ENCODE measurements at regions not wholly inside any gene's neighbourhood (a gene's known extent, or its start where the extent isn't known, plus 50 kb on each side); places are given as distances from the start of the nearest gene placed in this dataset.

DNA sequence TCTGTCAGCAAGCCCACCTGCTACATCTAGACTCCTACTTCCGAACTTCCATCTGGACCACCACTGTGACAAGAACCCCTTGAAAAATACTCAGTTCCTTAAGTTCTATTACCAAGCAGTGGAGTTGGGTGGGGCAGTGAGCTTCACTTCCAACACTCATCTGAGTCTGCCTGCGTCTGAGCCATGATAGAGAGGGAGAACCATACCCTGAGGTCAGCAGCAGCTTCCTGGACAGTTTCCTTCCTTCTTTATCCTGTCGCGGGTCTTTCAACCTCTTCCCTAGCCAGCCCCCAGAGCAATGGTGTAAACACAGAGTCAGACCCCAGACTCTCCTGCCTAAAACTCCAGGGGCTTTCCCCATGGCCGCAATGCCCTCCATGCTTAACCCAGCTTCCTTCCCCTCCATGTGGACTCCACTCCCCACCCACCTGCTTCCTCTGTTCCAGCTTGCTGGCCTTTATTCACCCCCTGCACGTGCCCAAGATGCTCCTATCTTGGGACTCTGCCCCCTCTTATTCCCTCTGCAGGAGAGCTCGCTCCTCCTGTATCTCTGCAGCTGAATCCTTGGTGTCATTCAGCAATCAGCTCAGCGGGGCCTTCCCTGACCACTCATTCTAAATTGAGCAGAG, 211.2 kb downstream of the SHQ1 start:
- no peak for DNase-seq
- Histone ChIP-seq H3K36me3 (no peaks in the 10 kb centered on the region), H3K9me3 (no peaks in the 10 kb centered on the region), H3K4me3 (no peak overlapping the region), H3K27me3 (no peaks in the 10 kb centered on the region)

DNA sequence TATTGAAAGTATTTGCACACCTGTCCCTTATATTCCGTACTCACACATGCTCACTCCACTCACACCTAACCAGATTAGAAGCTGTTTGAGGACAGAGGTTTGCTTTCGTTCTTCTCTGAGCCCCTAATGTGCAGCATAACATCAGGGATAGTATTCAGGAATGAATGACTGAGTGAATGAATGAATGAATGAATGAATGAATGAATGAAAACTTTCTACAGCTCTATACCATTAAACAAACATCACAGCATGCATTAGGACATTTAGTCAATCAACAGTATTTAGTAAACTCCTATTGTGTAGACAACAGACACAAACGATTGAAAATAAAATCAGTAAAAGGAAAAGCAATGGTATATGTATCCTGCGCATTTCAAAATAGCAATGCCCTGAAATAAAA, 212.7 kb downstream of the SHQ1 start:
- no peak for DNase-seq
- Histone ChIP-seq H3K9me3 (peaks cover 2% of the 10 kb centered on the region; the same call in 1 of the 2 replicates), H3K36me3 (no peaks in the 10 kb centered on the region), H3K27me3 (no peaks in the 10 kb centered on the region), H3K4me3 (no peak overlapping the region)

DNA sequence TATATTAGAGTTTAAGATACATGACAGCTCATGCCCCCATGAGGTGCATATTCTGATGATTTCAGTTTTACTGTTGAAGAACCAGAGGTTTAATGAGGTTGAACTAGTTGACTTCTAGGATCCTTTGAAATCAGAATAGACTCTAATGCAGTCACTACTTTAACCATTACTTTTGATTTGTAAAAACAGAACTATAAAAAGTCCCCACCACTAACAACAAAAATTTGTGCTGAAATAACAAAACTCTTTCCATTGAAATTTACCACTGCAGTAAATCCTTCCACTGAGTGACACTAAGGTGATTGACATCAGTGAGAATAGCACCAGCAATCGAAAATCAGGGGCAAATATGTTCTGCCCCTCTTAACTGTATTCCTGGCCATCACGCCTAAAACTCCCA, 214.1 kb downstream of the SHQ1 start:
- H3K27me3 ChIP-seq, result no peaks in the 10 kb centered on the region
- peaks cover 2% of the 10 kb centered on the region; the same call in 1 of the 2 replicates for H3K9me3 ChIP-seq
- no peak for DNase-seq
- H3K4me3 ChIP-seq, result no peak overlapping the region
- H3K36me3 ChIP-seq, result no peaks in the 10 kb centered on the region

DNA sequence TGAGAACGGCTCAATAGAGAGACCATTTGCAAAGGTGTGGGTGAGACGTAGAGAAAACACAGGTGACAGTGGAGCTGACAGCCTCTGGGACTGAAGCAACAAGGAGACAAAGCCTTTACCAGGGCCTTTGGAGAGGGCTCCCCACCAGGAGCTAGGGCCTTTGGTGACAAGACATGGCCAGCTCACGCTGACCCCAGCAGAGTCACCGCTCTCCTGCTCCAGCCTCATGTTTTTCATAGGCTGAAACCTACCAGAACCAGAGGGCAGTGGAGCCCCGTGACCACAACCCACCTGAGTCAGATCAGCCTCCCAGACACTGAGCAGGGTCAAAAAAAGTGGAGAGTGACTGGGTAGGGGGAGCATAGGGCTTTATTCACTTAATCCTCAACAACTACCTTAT, 214.7 kb downstream of the SHQ1 start:
- H3K27me3 ChIP-seq, result no peaks in the 10 kb centered on the region
- H3K4me3 ChIP-seq, result no peak overlapping the region
- DNase-seq, result no peak
- peaks cover 2% of the 10 kb centered on the region; the same call in 1 of the 2 replicates for H3K9me3 ChIP-seq
- H3K36me3 ChIP-seq, result no peaks in the 10 kb centered on the region

DNA sequence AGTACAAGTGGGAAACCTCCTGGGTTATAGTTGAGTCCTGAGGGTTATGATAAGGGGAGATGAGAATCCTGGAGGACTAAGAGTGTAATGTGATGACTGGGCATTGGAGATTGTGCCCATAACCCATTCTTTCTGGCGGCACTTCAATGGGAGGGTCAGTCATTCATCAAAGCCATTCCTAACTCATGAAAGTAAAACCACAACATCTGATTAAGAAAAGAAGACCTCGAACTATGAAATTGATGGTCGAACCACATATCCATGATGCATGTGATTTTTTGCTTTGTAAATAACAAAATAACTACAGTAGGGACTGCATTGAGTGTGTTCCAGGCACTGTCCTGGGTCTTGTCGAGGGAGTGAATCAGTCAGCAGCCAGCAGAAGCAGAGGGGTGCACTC, 215.1 kb downstream of the SHQ1 start:
- Histone ChIP-seq H3K27me3 (no peaks in the 10 kb centered on the region), H3K4me3 (no peak overlapping the region), H3K36me3 (no peaks in the 10 kb centered on the region), H3K9me3 (peaks cover 2% of the 10 kb centered on the region; the same call in 1 of the 2 replicates)
- peak; percentile 41 for DNase-seq

DNA sequence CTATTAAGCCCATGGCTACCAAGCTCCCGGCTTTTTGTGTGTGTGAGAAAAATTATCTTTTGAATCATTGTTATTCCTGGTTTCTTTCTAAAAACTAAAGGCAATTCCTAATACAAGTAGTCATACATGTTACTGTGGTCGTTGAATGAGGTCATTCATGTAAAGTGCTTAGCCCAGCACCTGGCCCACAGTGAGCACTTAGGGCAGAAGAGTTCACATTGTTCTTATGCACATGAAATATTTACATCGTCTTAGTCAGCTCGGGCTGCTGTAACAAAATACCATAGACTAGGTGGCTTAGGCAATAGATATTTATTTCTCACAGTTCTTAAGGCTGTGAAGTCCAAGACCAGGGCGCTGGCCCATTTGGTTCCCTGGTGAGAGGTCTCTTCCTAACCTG, 216.1 kb downstream of the SHQ1 start:
- DNase-seq, result no peak
- Histone ChIP-seq H3K36me3 (no peaks in the 10 kb centered on the region), H3K9me3 (peaks cover 2% of the 10 kb centered on the region; the same call in 1 of the 2 replicates), H3K27me3 (no peaks in the 10 kb centered on the region), H3K4me3 (no peak overlapping the region)

DNA sequence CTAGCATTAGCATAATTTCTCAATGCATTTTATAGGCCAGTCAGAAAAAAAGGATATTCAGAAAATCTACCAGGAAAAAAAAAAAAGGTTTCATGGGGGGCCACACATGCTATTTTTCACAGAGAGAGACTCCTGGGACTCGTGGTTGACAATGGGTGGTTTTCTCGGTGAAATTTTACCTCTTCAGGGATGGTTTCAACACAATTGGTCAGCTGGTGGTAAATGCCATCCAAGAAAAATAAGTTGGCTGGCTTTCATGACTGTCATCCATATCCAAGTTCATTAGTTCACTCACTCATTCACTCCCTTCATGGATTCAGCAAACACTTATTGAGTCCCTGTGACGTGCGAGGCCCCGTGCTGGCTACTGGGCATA, 217.3 kb downstream of the SHQ1 start:
- DNase-seq, result no peak
- H3K27me3 ChIP-seq, result no peaks in the 10 kb centered on the region
- no peaks in the 10 kb centered on the region for H3K36me3 ChIP-seq
- no peak overlapping the region for H3K4me3 ChIP-seq
- H3K9me3 ChIP-seq, result peaks cover 2% of the 10 kb centered on the region; the same call in 1 of the 2 replicates

DNA sequence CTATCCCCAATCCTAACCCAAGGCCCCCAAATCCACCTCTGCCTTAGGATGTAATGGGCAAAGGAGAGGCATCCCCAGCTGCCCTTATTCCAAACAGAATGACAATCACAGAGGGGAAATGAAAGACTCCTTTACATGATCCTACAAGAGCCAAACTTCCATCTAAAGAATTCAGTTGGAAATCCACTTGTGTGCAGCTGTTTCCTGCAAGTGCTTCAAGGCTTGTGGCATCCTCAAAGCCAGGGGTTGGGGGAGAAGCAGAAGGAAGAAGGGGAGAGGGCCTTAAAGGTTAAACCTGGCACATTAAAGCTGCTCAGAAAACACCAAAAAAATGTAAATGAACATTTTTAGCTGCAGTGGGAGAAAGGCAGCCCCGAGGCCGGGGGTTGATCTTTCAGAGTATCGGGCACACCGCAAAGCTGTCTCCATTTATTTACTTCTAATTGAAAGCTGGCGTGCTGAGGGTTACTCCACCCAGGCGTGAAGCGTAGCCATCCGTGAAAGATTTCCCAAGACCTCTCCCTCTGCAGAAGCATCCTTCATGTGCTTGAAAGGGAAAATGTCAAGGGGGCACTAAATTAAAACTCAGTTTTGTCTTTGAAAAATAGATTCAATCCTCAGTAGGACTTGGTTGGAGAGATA, 217.8 kb downstream of the SHQ1 start:
- no peak for DNase-seq
- no peaks in the 10 kb centered on the region for H3K27me3 ChIP-seq
- no peak overlapping the region for H3K4me3 ChIP-seq
- peaks cover 2% of the 10 kb centered on the region; the same call in 1 of the 2 replicates for H3K9me3 ChIP-seq
- H3K36me3 ChIP-seq, result no peaks in the 10 kb centered on the region

DNA sequence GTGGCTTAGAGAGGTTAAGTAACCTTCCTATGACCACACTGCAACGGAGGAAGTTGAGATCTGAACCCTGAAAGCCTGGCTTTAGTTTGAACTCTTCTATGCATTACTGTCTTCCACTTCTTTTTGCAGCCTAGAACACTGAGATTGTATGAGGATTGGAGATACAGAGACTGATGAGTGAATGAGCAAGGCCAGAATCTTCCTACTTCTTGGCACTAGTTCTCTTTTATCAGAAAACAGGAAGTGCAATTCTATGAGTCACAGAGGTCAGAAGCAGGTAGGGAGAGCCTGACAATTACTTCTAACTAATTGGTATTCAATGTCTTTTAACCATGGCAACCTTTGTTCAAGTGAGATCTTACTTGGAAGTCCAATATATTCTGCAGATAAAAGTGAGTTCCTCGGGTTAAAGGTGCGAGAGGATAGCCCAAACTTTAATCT, 219.0 kb downstream of the SHQ1 start:
- Histone ChIP-seq H3K4me3 (no peak overlapping the region), H3K9me3 (peaks cover 2% of the 10 kb centered on the region; the same call in 1 of the 2 replicates)
- no peak for DNase-seq

DNA sequence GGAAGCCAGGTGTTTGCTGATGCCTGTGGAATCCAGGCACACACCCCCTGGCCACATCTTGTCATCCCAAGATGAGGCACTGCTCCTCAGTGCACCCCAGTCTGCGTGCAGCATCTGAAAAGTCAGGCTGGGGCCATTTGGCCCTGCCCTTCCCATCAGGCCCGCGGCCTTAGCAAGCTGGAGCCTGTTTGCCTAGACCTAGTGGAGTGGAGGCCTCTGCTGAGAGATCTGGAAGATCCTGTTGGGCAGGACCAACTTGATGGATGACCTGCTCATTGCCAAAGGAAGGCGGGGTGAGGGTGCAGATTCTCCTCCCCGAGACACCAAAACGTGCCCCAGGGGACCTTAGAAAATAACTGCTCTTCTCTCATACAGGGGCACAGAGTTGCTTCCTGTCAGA, 220.2 kb downstream of the SHQ1 start:
- no peaks in the 10 kb centered on the region for H3K27me3 ChIP-seq
- no peaks in the 10 kb centered on the region for H3K36me3 ChIP-seq

More for the DNA sequence above, 219.0 kb downstream of the SHQ1 start:
- Histone ChIP-seq H3K36me3 (no peaks in the 10 kb centered on the region), H3K27me3 (no peaks in the 10 kb centered on the region)

DNA sequence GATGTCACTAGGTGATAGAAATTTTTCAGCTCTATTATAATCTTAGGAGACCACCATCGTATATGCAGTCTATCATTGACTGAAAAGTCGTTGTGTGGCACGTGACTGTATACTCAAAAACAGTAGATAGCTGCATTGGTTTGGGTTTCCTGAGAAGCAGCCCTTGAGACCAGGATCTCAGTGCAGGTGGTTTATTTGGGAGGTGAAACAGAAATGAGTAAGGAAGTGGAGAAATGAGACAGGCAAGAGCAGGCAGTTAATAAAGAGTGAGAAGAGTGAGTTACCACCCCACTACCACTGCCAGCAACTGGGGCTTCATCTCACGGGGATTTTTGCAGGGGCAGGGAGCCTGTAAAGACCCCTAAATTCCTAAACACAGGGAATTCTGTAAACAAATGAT, 221.0 kb downstream of the SHQ1 start:
- no peak for DNase-seq
- H3K27me3 ChIP-seq, result no peaks in the 10 kb centered on the region
- H3K4me3 ChIP-seq, result no peak overlapping the region
- no peaks in the 10 kb centered on the region for H3K36me3 ChIP-seq
- H3K9me3 ChIP-seq, result peaks cover 2% of the 10 kb centered on the region; the same call in 1 of the 2 replicates

More for the DNA sequence above, 220.2 kb downstream of the SHQ1 start:
- H3K4me3 ChIP-seq, result no peak overlapping the region
- no peak for DNase-seq
- H3K9me3 ChIP-seq, result peaks cover 2% of the 10 kb centered on the region; the same call in 1 of the 2 replicates

DNA sequence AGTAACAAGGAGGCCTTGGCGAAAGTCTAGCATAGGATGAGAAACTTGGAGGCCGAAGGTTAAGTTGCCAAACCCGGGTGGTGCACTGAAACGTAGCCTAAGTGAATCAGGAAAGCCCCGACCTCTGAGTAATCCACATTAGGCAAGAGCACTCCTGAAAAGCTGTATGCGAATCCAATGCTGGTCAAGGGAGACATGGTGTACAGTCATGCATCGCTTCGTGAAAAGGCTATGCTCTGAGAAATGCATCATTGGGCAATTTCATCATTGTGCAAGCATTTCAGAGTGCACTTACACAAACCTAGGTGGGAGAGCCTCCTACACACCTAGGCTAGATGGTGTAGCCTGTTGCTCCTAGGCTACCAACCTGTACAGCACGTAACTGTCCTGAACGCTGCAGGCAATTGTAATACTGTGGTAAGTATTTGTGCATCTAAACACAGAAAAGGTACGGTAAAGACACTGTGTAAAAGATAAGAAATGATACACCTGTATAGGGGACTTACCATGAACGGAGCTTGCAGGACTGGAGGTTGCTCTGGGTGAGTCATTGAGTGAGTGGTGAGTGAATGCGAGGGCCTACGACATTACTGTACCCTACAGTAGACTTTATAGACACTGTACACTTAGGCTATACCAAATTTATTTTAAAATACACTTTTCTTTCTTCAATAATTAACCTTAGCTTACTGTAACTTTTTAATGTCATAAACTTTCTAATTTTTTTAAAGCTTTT, 222.5 kb downstream of the SHQ1 start:
- Histone ChIP-seq H3K36me3 (no peaks in the 10 kb centered on the region), H3K9me3 (no peaks in the 10 kb centered on the region), H3K4me3 (no peak overlapping the region), H3K27me3 (no peaks in the 10 kb centered on the region)
- peak; percentile 77 for DNase-seq

DNA sequence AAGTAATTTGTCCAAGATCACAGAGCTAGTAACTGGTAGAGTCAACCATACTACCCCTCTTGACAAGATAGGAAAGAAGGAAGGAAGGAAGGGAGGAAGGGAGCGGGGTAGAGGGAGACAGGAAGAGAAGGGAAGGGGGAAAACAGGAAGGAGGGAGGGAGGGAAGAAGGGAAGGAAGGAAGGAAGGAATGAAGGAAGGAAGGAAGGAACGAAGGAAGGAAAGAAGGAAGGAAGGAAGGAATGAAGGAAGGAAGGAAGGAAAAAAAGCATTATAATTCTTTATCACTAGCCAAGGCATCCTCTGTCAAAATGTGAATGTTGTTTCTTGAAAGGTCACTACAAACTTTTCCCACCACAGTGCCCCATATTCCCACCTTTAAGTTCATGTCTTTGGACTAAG, 223.6 kb downstream of the SHQ1 start:
- no peak for DNase-seq
- Histone ChIP-seq H3K27me3 (no peaks in the 10 kb centered on the region), H3K36me3 (no peaks in the 10 kb centered on the region), H3K4me3 (no peak overlapping the region), H3K9me3 (no peaks in the 10 kb centered on the region)

DNA sequence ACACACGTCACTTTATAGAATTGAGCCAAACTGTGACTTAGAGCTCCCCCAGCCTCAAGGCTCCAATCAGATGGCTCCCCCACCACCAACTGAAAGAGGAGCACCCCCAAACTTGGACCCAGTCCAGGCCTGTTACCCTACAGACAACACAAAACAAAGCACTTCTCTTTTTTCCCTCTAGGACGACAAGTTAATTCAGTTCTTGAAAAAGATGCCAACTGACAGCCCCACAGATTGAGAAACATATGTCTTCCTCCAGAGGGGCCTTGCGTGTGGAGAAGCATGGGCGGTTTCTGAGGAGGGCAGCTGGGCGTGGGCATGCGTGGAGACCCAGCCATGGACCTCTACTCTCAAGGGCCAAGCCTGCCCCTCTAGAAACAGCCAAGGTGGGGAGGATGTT, 229.5 kb downstream of the SHQ1 start:
- H3K4me3 ChIP-seq, result no peak overlapping the region
- no peaks in the 10 kb centered on the region for H3K27me3 ChIP-seq
- no peaks in the 10 kb centered on the region for H3K36me3 ChIP-seq
- DNase-seq, result no peak
- no peaks in the 10 kb centered on the region for H3K9me3 ChIP-seq

DNA sequence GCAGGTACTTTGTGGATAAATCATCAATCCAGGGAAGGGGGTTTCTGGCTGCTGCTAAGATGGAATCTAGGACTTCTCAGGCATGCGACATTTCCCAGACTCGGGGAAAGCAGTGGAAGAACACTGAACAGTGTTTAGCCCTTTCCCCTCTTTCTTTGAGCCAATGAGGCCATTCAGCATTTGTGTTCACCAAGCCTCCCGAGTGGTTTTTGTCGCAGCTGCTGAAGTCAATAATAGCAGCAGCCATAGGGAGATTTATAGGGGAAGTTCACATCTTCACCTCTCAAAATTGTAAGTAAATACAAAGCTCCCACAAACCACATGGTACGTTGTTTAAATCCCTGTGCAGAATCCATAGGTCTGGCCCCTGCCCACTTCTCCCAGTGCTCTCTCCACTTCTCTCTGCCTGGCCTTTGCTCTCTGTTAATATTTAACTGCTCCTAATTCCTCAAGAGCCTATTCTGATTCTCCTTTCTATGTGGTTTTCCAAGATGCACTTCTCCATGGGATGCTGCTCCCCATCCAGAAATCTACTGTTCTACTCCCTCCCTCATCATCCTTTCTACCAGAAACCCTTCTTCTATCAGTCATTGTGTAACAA, 230.7 kb downstream of the SHQ1 start:
- H3K36me3 ChIP-seq, result no peaks in the 10 kb centered on the region
- no peak overlapping the region for H3K4me3 ChIP-seq
- no peaks in the 10 kb centered on the region for H3K9me3 ChIP-seq
- no peak for DNase-seq
- H3K27me3 ChIP-seq, result no peaks in the 10 kb centered on the region

DNA sequence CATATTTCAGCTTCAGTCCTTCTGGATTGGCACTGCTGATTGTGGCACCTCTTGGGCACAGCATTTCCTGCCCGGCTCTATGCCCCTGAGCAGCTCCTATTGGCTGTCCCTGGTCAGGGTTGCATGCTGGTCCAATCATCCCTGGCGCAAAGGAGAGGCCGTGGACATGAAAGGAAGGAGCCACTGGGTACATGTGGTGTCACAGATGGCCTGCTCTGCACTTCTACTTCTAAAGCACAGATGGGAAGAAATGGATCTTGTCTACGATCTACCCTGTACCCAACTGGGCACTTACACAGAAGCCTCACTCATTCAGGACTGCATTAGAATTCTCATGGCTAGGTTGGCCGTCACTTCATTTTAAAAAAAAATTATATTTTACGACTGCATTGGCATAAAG, 232.5 kb downstream of the SHQ1 start:
- no peak for DNase-seq
- H3K9me3 ChIP-seq, result no peaks in the 10 kb centered on the region
- H3K27me3 ChIP-seq, result no peaks in the 10 kb centered on the region
- no peaks in the 10 kb centered on the region for H3K36me3 ChIP-seq
- no peak overlapping the region for H3K4me3 ChIP-seq

DNA sequence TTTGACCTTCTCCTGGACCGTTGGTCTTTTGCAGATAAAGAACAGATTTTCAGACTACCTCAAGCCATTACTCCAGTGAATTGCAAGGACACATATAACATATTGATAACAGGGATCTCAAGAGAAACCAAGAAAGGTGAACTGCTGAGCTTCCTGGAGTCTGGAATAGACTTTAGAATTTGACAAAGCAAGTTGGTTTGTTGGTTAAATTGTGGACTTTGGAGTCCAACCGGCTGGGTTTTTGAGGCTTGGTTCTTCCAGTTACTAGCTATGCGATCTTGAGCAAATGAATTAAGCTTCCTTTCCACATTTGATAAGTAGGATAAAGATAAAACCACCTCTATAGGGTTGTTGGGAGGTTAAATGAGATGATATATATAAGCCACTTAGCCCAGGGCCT, 233.1 kb downstream of the SHQ1 start:
- no peaks in the 10 kb centered on the region for H3K27me3 ChIP-seq
- no peaks in the 10 kb centered on the region for H3K9me3 ChIP-seq
- DNase-seq, result no peak
- H3K4me3 ChIP-seq, result no peak overlapping the region
- H3K36me3 ChIP-seq, result no peaks in the 10 kb centered on the region
